Thyroid gland (tissue), 4 donors: ENCODE measurements at regions not wholly inside any gene's neighbourhood (a gene's known extent, or its start where the extent isn't known, plus 50 kb on each side); places are given as distances from the start of the nearest gene placed in this dataset.

Experiments
- CTCF ChIP-seq, 6 experiments: fragments of 200-600 bp in 3 of 6; fragments of 450-650 bp in 3 of 6; sonication (generic) in 3 of 6; IDR thresholded peaks; one replicate each; pipeline ENCODE4 v1.5.1; 2016 to 2019; ENCODE audit warnings: antibody characterized with exemption in 6 of 6, mild to moderate bottlenecking in 2 of 6, inconsistent platforms in 1 of 6, moderate library complexity in 1 of 6
- POLR2A ChIP-seq, 2 donors: fragments of 450-650 bp; IDR thresholded peaks; one replicate each; pipeline ENCODE4 v1.6.1; 2017; ENCODE audit warnings: antibody characterized with exemption in 2 of 2, mild to moderate bottlenecking in 2 of 2, moderate library complexity in 1 of 2

- TF ChIP-seq POLR2A (IDR thresholded peaks at IDR 0.05) (no peak), CTCF (IDR thresholded peaks at IDR 0.05) (no peak)
Measured at GRCh38 chr2:176984987-176985386, 227.6 kb upstream of the HNRNPA3 start.
